PC-9 (cell line): ENCODE measurements at regions not wholly inside any gene's neighbourhood (a gene's known extent, or its start where the extent isn't known, plus 50 kb on each side); places are given as distances from the start of the nearest gene placed in this dataset.

Experiments
- BruUV-seq: library from RNA; stranded (reverse); fragments of 400-500 nt; replicated peaks from 2 replicates; lab custom pipeline; 2021; lab: Mats Ljungman, UMichigan
- CTCF ChIA-PET: fragments of 300-600 bp; sonication (Branson Sonifier 250); formaldehyde crosslinking; loops from one replicate; lab custom pipeline; 2022; ENCODE audit warnings: antibody characterized with exemption; lab: Charles Lee
- POLR2A ChIA-PET: fragments of 300-600 bp; sonication (Branson Sonifier 250); formaldehyde crosslinking; loops from one replicate; lab custom pipeline; 2022; ENCODE audit warnings: antibody characterized with exemption; ENCODE audit not compliant: unreplicated experiment; lab: Charles Lee
- DNase-seq, 2 experiments: peaks; one replicate each; pipeline versions ENCODE4 v3.0.0 to v3.0.0-alpha.2; 2015 to 2022; ENCODE audit warnings: mixed read lengths in 1 of 2
- H2AFZ ChIP-seq: fragments of 200-600 bp; sonication (generic); 2 replicates; pipeline ENCODE4 v1.8.1; 2017; ENCODE audit warnings: antibody characterized with exemption
- H3F3A ChIP-seq: fragments of 200-600 bp; sonication (generic); 2 replicates; pipeline ENCODE4 v1.8.1; 2017; ENCODE audit warnings: antibody characterized with exemption, mild to moderate bottlenecking, low read depth; ENCODE audit not compliant: insufficient read depth
- H3K27ac ChIP-seq: fragments of 200-600 bp; sonication (generic); 2 replicates; pipeline ENCODE4 v1.6.1; 2016; ENCODE audit warnings: mixed run types
- H3K27me3 ChIP-seq: fragments of 200-600 bp; sonication (generic); 2 replicates; pipeline ENCODE4 v1.6.1; 2016; ENCODE audit warnings: low read depth, mixed run types; ENCODE audit not compliant: insufficient read depth
- H3K36me3 ChIP-seq: fragments of 200-600 bp; sonication (generic); 2 replicates; pipeline ENCODE4 v1.6.1; 2016; ENCODE audit warnings: low read depth, mixed run types
- H3K4me1 ChIP-seq: fragments of 200-600 bp; sonication (generic); replicated peaks from 2 replicates; pipeline ENCODE4 v1.6.1; 2016; ENCODE audit warnings: mixed run types; ENCODE audit not compliant: insufficient read depth
- H3K4me2 ChIP-seq: fragments of 200-600 bp; sonication (generic); 2 replicates; pipeline ENCODE4 v1.6.1; 2017; ENCODE audit warnings: mixed run types
- H3K4me3 ChIP-seq: fragments of 200-600 bp; sonication (generic); 2 replicates; pipeline ENCODE4 v1.6.1; 2016; ENCODE audit warnings: mixed run types
- H3K79me2 ChIP-seq: fragments of 200-600 bp; sonication (generic); 2 replicates; pipeline ENCODE4 v1.6.1; 2017; ENCODE audit warnings: low read depth, mixed run types
- H3K9me2 ChIP-seq: fragments of 200-600 bp; sonication (generic); 2 replicates; pipeline ENCODE4 v1.8.1; 2017; ENCODE audit warnings: mild to moderate bottlenecking; ENCODE audit not compliant: insufficient read depth
- H3K9me3 ChIP-seq: fragments of 200-600 bp; sonication (generic); 2 replicates; pipeline ENCODE4 v1.8.1; 2016; ENCODE audit warnings: low read depth; ENCODE audit not compliant: insufficient read depth
- H4K20me1 ChIP-seq: fragments of 200-600 bp; sonication (generic); 2 replicates; pipeline ENCODE4 v1.8.1; 2017; ENCODE audit not compliant: insufficient read depth
- EZH2 ChIP-seq: fragments of 200-600 bp; sonication (generic); IDR thresholded peaks from 2 replicates; pipeline ENCODE4 v1.8.0; 2017; ENCODE audit warnings: antibody characterized with exemption, low read depth
- intact Hi-C: fragments of 100-400 bp; cut with micrococcal nuclease; formaldehyde crosslinking; loops from one replicate; pipeline ENCODE4 v1.10.0; 2022; ENCODE audit not compliant: unreplicated experiment
- TF ChIP-seq, protein P1 (sequence below): fragments of 200-600 bp; sonication (generic); conservative IDR thresholded peaks from 2 replicates; pipeline ENCODE4 v1.6.1; 2017; ENCODE audit warnings: mixed run types, antibody characterized with exemption, mild to moderate bottlenecking, moderate library complexity

DNA sequence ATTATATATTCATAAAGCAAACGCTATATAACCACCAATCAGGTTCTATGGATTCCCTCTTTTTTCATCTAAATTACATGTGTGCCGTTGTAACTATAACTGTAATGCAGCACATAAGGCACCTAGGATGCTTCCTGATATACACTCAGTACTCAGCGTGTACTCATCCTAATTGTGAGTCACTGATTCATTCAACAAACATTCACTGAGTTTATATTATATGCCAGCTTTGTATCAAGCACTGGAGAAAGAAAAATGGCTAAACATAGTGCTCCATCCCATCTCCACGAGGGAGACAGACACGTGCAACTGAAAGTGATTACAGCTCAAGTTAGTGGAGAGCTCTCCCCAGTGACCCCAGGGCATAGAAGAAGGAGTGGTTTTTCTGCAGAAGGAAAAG, 49.9 kb upstream of the SYN3 start:
- Histone ChIP-seq H3K27ac (no peak overlapping the region), H2AFZ (no peak overlapping the region), H3K36me3 (no peaks in the 10 kb centered on the region), H3K27me3 (peaks cover 86% of the 10 kb centered on the region), H3K79me2 (no peaks in the 10 kb centered on the region), H3K4me1 (no peaks in the 10 kb centered on the region), H3K9me2 (no peaks in the 10 kb centered on the region), H3K4me2 (no peak overlapping the region), H4K20me1 (no peaks in the 10 kb centered on the region), H3F3A (no peaks in the 10 kb centered on the region), H3K4me3 (no peak overlapping the region), H3K9me3 (no peaks in the 10 kb centered on the region)
- no peak for DNase-seq
- ChIA-PET POLR2A (interaction anchor here (0.6 kb wide), 1 partner anchor 484 kb away, joined by 10 read pairs; no protein-coding TSS in a partner anchor), CTCF (no interaction called here)
- intact Hi-C loops, result no loop called here
- TF ChIP-seq EZH2, result no peak
- TF ChIP-seq, protein P1, sequence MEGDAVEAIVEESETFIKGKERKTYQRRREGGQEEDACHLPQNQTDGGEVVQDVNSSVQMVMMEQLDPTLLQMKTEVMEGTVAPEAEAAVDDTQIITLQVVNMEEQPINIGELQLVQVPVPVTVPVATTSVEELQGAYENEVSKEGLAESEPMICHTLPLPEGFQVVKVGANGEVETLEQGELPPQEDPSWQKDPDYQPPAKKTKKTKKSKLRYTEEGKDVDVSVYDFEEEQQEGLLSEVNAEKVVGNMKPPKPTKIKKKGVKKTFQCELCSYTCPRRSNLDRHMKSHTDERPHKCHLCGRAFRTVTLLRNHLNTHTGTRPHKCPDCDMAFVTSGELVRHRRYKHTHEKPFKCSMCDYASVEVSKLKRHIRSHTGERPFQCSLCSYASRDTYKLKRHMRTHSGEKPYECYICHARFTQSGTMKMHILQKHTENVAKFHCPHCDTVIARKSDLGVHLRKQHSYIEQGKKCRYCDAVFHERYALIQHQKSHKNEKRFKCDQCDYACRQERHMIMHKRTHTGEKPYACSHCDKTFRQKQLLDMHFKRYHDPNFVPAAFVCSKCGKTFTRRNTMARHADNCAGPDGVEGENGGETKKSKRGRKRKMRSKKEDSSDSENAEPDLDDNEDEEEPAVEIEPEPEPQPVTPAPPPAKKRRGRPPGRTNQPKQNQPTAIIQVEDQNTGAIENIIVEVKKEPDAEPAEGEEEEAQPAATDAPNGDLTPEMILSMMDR, result no peak
- BruUV-seq, result no TSS peak
